LNCAP (cell line): ENCODE measurements at regions not wholly inside any gene's neighbourhood (a gene's known extent, or its start where the extent isn't known, plus 50 kb on each side); places are given as distances from the start of the nearest gene placed in this dataset.

Experiments used
- TF ChIP-seq, protein P1 (sequence below): fragments of 450-650 bp; IDR thresholded peaks from 2 replicates; pipeline ENCODE4 v1.5.1; 2017; ENCODE audit warnings: mild to moderate bottlenecking

- TF ChIP-seq, protein P1, sequence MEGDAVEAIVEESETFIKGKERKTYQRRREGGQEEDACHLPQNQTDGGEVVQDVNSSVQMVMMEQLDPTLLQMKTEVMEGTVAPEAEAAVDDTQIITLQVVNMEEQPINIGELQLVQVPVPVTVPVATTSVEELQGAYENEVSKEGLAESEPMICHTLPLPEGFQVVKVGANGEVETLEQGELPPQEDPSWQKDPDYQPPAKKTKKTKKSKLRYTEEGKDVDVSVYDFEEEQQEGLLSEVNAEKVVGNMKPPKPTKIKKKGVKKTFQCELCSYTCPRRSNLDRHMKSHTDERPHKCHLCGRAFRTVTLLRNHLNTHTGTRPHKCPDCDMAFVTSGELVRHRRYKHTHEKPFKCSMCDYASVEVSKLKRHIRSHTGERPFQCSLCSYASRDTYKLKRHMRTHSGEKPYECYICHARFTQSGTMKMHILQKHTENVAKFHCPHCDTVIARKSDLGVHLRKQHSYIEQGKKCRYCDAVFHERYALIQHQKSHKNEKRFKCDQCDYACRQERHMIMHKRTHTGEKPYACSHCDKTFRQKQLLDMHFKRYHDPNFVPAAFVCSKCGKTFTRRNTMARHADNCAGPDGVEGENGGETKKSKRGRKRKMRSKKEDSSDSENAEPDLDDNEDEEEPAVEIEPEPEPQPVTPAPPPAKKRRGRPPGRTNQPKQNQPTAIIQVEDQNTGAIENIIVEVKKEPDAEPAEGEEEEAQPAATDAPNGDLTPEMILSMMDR: no peak
Measured at GRCh38 chr9:80090317-80090716, 518.6 kb downstream of the TLE4 start.

DNA sequence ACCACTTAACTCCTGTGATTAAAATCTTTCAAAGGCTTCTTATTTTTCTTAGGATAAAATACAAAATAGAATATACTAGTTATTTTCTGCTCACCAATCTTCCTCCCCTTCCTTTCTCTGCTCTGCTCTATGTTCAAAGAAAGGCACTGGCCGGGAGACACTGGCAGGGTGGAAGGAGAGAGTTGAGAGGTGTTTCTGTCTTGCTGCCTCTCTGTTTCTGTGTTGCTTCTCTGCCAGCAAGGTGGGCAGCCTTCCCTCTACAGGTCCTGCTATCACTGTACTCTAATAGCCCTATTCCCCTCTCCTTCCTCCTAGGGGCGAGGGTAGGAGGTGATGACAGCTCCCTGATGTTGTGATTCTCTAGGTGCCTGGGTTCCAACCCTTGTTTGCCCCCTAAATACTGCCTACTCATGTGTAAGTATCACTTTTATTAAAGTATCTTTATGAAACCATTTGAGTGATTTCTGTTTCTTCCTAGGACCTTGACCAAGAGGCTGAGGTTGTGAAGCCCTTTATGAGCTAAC is 515.1 kb downstream of the TLE4 start:
- TF ChIP-seq, protein P1: no peak

DNA sequence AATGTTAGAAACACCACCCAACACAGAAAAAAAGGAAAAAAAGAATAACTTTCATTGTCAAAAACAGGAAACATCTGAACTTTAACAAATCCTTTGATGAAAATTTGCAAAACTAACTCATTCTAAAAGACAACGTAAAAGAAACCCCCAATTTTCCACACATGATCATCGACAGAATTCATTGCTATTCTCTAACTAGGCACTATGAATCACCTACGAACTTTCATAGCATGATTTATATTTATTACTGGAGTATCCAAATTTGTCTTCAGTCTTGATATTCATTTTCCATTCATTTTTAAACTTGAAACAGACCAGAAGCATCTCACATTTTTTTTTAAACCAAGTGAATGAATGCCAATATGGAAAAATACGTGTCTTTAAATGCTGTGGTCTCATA is 514.6 kb downstream of the TLE4 start:
- TF ChIP-seq, protein P1: no peak

DNA sequence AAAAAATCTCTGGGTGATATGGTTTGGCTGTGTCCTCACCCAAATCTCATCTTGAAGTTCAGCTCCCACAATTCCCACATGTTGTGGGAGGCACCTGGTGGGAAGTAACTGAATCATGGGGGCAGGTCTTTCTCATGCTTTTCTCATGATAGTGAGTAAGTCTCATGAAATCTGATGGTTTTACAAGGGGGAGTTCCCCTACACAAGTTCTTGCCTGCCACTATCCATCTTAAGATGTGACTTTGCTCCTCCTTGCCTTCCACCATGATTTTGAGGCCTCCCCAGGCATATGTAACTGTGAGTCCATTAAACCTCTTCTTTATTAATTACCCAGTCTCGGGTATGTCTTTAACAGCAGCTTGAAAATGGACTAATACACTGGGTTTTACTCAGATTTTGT is 513.9 kb downstream of the TLE4 start:
- TF ChIP-seq, protein P1: no peak

GRCh38 chr9:80082213-80082612 is 510.4 kb downstream of the TLE4 start:
- TF ChIP-seq, protein P1: no peak

- TF ChIP-seq, protein P1: no peak
Measured at GRCh38 chr9:80078826-80079225, 507.1 kb downstream of the TLE4 start.

DNA sequence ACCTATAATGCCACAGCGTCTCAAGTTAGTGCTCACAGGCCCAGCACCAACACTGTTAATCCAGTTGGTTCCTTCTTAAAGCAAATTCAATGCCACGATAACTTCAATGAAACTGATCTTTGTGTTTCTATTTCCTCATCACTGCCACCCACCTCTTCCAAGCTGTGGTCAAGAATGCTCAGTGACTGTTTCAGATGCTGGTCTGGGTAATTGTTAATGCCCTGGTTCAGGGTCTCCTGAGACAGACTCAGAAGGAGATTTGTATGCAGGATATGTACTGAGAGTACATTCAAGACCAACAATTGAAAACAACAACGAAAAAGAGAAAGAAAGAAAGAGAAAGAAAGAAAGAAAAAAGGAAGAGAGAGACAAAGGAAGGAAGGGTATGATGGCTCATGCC is 505.3 kb downstream of the TLE4 start:
- TF ChIP-seq, protein P1: no peak

- TF ChIP-seq, protein P1: no peak
Measured at GRCh38 chr9:80076162-80076561, 504.4 kb downstream of the TLE4 start.
